ENCODE measurements at regions not wholly inside any gene's neighbourhood (a gene's known extent, or its start where the extent isn't known, plus 50 kb on each side); places are given as distances from the start of the nearest gene placed in this dataset.

DNA sequence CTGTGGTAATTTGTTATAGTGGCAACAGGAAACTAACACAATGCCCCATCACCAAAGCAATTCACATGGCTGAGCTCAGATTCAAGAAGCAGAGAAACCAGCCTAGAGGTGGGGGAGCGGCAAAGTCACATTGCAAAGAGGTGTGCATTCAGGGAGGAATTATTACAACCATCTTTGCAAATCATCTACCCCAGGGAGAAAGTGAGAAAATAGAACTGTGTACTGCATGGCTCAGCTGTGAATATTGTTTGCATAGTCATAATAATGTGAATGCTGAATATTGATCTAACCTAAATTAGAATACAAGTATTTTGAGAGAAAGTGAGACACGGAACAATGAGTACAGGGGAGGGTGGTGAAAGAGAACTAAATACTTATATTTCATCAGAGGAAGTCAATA, 387.9 kb downstream of the BCOR start:
- Histone ChIP-seq H3K56ac (ENCODE audit: extremely low read depth, insufficient read depth, low read length) (no peak overlapping the region), H3K4me2 (ENCODE audit: low read depth, low read length) (no peak overlapping the region), H2BK5ac (ENCODE audit: low read depth, low read length, poor library complexity, severe bottlenecking) (no peak overlapping the region), H4K5ac (ENCODE audit: low read depth, low read length) (no peak overlapping the region), H3K4ac (ENCODE audit: low read depth, low read length) (no peak overlapping the region), H3K14ac (replicated peaks; ENCODE audit: low read depth, low read length) (no peak overlapping the region), H2AK9ac (replicated peaks; ENCODE audit: low read depth, low read length, poor library complexity) (no peak overlapping the region), H4K91ac (ENCODE audit: insufficient read depth, low read depth, low read length) (no peak overlapping the region), H3K4me1 (ENCODE audit: control insufficient read depth, insufficient read depth, low read length) (no peaks in the 10 kb centered on the region), H3K27me3 (ENCODE audit: control insufficient read depth, insufficient read depth, low read length) (peaks cover 22% of the 10 kb centered on the region), H3K9me1 (ENCODE audit: insufficient read depth, low read length) (no peaks in the 10 kb centered on the region), H2BK20ac (ENCODE audit: low read depth, low read length) (no peak overlapping the region), H3K36me3 (ENCODE audit: control insufficient read depth, insufficient read depth, low read length) (no peaks in the 10 kb centered on the region), H3K27ac (ENCODE audit: insufficient read depth, low read length) (no peak overlapping the region), H3K23ac (ENCODE audit: low read depth, low read length) (no peak overlapping the region), H2AFZ (replicated peaks; ENCODE audit: low read length, poor library complexity) (no peak overlapping the region), H3K79me1 (ENCODE audit: low read depth in 1 of 2, low read length in 2 of 2) (no peaks in the 10 kb centered on the region), H3K18ac (ENCODE audit: low read depth, low read length) (no peak overlapping the region), H3K4me3 (ENCODE audit: insufficient read depth, low read depth, low read length) (no peak overlapping the region), H2BK120ac (ENCODE audit: low read depth, low read length) (no peak overlapping the region), H3K9ac (ENCODE audit: low read depth, low read length) (no peak overlapping the region), H3K9me3 (ENCODE audit: control insufficient read depth, insufficient read depth, low read length) (peaks cover 2% of the 10 kb centered on the region; the same call in 1 of the 2 replicates), H4K8ac (ENCODE audit: low read depth in 2 of 2, low read length in 2 of 2) (no peak overlapping the region), H2AK5ac (ENCODE audit: low read depth, low read length) (no peak overlapping the region), H4K20me1 (ENCODE audit: insufficient read depth, low read length) (no peaks in the 10 kb centered on the region), H2BK15ac (ENCODE audit: low read depth, low read length) (no peak overlapping the region)
- no CpG with 5 or more reads among the region's 2 CpGs for WGBS, 2 experiments (ENCODE audit: extremely low coverage in 2 of 2, insufficient read length in 1 of 2)
- ATAC-seq (ENCODE audit: low read depth) (no peak), DNase-seq (no peak)
- in situ Hi-C loops (cut with MboI; ENCODE audit: low sequenced_read_pairs) = no loop called here
- intact Hi-C loops (cut with micrococcal nuclease) = no loop called here
- TF ChIP-seq RAD21 (IDR thresholded peaks at IDR 0.05; ENCODE audit: low read length) (no peak), BHLHE40 (IDR thresholded peaks at IDR 0.05; ENCODE audit: low read depth, low read length) (no peak), FOS (IDR thresholded peaks at IDR 0.05; ENCODE audit: low read depth, low read length) (no peak), CEBPB (IDR thresholded peaks at IDR 0.05; ENCODE audit: low read depth, low read length) (no peak), MAZ (IDR thresholded peaks at IDR 0.05; ENCODE audit: borderline replicate concordance, low read depth, low read length) (no peak), RCOR1 (IDR thresholded peaks at IDR 0.05; ENCODE audit: insufficient replicate concordance, low read length) (no peak), MAFK (IDR thresholded peaks at IDR 0.05; ENCODE audit: low read depth, low read length) (no peak), RFX5 (IDR thresholded peaks at IDR 0.05; ENCODE audit: low read depth, low read length) (no peak), CHD1 (IDR thresholded peaks at IDR 0.05; ENCODE audit: low read depth, low read length) (no peak), SMC3 (IDR thresholded peaks at IDR 0.05; ENCODE audit: low read depth, low read length) (no peak), MXI1 (IDR thresholded peaks at IDR 0.05; ENCODE audit: borderline replicate concordance, low read depth, low read length) (no peak), POLR2A (IDR thresholded peaks at IDR 0.05; ENCODE audit: low read depth, low read length) (no peak), NFE2L2 (IDR thresholded peaks at IDR 0.05; ENCODE audit: low read depth, low read length) (no peak)
- TF ChIP-seq, protein P1, sequence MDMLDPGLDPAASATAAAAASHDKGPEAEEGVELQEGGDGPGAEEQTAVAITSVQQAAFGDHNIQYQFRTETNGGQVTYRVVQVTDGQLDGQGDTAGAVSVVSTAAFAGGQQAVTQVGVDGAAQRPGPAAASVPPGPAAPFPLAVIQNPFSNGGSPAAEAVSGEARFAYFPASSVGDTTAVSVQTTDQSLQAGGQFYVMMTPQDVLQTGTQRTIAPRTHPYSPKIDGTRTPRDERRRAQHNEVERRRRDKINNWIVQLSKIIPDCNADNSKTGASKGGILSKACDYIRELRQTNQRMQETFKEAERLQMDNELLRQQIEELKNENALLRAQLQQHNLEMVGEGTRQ (IDR thresholded peaks at IDR 0.05; ENCODE audit: low read depth, low read length) = no peak
- TF ChIP-seq, protein P2, sequence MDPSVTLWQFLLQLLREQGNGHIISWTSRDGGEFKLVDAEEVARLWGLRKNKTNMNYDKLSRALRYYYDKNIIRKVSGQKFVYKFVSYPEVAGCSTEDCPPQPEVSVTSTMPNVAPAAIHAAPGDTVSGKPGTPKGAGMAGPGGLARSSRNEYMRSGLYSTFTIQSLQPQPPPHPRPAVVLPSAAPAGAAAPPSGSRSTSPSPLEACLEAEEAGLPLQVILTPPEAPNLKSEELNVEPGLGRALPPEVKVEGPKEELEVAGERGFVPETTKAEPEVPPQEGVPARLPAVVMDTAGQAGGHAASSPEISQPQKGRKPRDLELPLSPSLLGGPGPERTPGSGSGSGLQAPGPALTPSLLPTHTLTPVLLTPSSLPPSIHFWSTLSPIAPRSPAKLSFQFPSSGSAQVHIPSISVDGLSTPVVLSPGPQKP (IDR thresholded peaks at IDR 0.05; ENCODE audit: borderline replicate concordance, low read depth, low read length) = no peak
- TF ChIP-seq, protein P3, sequence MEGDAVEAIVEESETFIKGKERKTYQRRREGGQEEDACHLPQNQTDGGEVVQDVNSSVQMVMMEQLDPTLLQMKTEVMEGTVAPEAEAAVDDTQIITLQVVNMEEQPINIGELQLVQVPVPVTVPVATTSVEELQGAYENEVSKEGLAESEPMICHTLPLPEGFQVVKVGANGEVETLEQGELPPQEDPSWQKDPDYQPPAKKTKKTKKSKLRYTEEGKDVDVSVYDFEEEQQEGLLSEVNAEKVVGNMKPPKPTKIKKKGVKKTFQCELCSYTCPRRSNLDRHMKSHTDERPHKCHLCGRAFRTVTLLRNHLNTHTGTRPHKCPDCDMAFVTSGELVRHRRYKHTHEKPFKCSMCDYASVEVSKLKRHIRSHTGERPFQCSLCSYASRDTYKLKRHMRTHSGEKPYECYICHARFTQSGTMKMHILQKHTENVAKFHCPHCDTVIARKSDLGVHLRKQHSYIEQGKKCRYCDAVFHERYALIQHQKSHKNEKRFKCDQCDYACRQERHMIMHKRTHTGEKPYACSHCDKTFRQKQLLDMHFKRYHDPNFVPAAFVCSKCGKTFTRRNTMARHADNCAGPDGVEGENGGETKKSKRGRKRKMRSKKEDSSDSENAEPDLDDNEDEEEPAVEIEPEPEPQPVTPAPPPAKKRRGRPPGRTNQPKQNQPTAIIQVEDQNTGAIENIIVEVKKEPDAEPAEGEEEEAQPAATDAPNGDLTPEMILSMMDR (conservative IDR thresholded peaks at IDR 0.05; ENCODE audit: low read depth, low read length) = no peak
- POLR2A ChIA-PET (ENCODE audit: unreplicated experiment) = no interaction called here
- CTCF ChIA-PET = no interaction called here
- dilution Hi-C loops (cut with HindIII; ENCODE audit: low sequenced_read_pairs, unreplicated experiment) = no loop called here
- BruUV-seq (replicated peaks) = no TSS peak

Data from IMR-90 (cell line).